Lower leg skin (tissue), 3 donors: ENCODE measurements at regions not wholly inside any gene's neighbourhood (a gene's known extent, or its start where the extent isn't known, plus 50 kb on each side); places are given as distances from the start of the nearest gene placed in this dataset.

Experiments used
- POLR2A ChIP-seq, 2 donors: fragments of 450-650 bp; IDR thresholded peaks; one replicate each; pipeline ENCODE4 v1.6.1; 2016 to 2017; ENCODE audit warnings: antibody characterized with exemption in 2 of 2, mild to moderate bottlenecking in 1 of 2, moderate library complexity in 1 of 2
- TF ChIP-seq, protein P1 (sequence below), 3 donors: fragments of 450-650 bp; IDR thresholded peaks; one replicate each; pipeline ENCODE4 v1.5.1; 2016; ENCODE audit warnings: antibody characterized with exemption in 3 of 3, mild to moderate bottlenecking in 3 of 3, moderate library complexity in 2 of 3

GRCh38 chr6:9405369-9405768 is 970.0 kb upstream of the SLC35B3 start:
- TF ChIP-seq, protein P1, sequence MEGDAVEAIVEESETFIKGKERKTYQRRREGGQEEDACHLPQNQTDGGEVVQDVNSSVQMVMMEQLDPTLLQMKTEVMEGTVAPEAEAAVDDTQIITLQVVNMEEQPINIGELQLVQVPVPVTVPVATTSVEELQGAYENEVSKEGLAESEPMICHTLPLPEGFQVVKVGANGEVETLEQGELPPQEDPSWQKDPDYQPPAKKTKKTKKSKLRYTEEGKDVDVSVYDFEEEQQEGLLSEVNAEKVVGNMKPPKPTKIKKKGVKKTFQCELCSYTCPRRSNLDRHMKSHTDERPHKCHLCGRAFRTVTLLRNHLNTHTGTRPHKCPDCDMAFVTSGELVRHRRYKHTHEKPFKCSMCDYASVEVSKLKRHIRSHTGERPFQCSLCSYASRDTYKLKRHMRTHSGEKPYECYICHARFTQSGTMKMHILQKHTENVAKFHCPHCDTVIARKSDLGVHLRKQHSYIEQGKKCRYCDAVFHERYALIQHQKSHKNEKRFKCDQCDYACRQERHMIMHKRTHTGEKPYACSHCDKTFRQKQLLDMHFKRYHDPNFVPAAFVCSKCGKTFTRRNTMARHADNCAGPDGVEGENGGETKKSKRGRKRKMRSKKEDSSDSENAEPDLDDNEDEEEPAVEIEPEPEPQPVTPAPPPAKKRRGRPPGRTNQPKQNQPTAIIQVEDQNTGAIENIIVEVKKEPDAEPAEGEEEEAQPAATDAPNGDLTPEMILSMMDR (IDR thresholded peaks at IDR 0.05): no peak
- TF ChIP-seq POLR2A (IDR thresholded peaks at IDR 0.05): no peak
